ENCODE measurements at regions not wholly inside any gene's neighbourhood (a gene's known extent, or its start where the extent isn't known, plus 50 kb on each side); places are given as distances from the start of the nearest gene placed in this dataset.

- TF ChIP-seq POLR2A (IDR thresholded peaks at IDR 0.05; ENCODE audit: low read length) = no peak
- no peak for TF ChIP-seq GATA1 (IDR thresholded peaks at IDR 0.05; ENCODE audit: low read depth, low read length)
Measured at GRCh38 chr11:88427719-88428118, 90.2 kb upstream of the CTSC start.

Measured in erythroblast (primary cell).